PC-3 (cell line): ENCODE measurements at regions not wholly inside any gene's neighbourhood (a gene's known extent, or its start where the extent isn't known, plus 50 kb on each side); places are given as distances from the start of the nearest gene placed in this dataset.

ENCODE experiments used
- EZH2phosphoT487 ChIP-seq: fragments of 300-600 bp; sonication (generic); IDR thresholded peaks from 2 replicates; pipeline ENCODE4 v1.6.1; 2018; ENCODE audit warnings: mild to moderate bottlenecking, antibody characterized with exemption, low read length, borderline replicate concordance
- TF ChIP-seq, protein P1 (sequence below): fragments of 300-600 bp; sonication (generic); conservative IDR thresholded peaks from 2 replicates; pipeline ENCODE4 v1.5.1; 2017; ENCODE audit warnings: antibody characterized with exemption, low read depth, mild to moderate bottlenecking, low read length

DNA sequence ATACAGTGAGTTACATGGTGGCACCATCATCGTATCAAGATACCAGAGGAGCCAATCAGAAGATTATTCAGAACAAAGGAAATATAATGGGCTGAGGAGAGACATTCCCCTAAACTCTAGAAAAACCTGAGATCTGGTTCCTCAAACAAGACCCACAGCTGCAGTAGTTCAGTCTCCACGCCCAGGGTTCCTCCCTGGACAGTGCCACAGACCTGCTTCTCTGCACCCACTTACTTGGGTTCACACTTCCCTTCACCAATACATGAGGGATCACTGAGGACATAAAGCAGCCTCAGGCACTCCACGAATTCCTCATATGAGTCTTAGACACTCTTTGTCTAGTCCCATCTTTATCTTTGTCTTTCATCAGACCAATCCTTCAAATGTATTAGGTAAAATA is 101.7 kb downstream of the APTX start:
- TF ChIP-seq, protein P1, sequence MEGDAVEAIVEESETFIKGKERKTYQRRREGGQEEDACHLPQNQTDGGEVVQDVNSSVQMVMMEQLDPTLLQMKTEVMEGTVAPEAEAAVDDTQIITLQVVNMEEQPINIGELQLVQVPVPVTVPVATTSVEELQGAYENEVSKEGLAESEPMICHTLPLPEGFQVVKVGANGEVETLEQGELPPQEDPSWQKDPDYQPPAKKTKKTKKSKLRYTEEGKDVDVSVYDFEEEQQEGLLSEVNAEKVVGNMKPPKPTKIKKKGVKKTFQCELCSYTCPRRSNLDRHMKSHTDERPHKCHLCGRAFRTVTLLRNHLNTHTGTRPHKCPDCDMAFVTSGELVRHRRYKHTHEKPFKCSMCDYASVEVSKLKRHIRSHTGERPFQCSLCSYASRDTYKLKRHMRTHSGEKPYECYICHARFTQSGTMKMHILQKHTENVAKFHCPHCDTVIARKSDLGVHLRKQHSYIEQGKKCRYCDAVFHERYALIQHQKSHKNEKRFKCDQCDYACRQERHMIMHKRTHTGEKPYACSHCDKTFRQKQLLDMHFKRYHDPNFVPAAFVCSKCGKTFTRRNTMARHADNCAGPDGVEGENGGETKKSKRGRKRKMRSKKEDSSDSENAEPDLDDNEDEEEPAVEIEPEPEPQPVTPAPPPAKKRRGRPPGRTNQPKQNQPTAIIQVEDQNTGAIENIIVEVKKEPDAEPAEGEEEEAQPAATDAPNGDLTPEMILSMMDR, result no peak
- no peak for TF ChIP-seq EZH2phosphoT487
